Gastroesophageal sphincter (tissue), 4 donors: ENCODE measurements at regions not wholly inside any gene's neighbourhood (a gene's known extent, or its start where the extent isn't known, plus 50 kb on each side); places are given as distances from the start of the nearest gene placed in this dataset.

Experiments used
- ATAC-seq: fragments of 150-250 bp; one replicate; pipeline ENCODE4 v1.9.1; 2016; ENCODE audit warnings: mild to moderate bottlenecking, moderate library complexity
- H3K27ac ChIP-seq, 4 donors: fragments of 200-600 bp; sonication (generic) in 3 of 4; 1 replicate in 3 of 4; 2 replicates in 1 of 4; pipeline ENCODE4 v1.5.1; 2016 to 2019
- H3K27me3 ChIP-seq: fragments of 200-600 bp; sonication (generic); one replicate; pipeline ENCODE4 v1.5.1; 2019
- H3K36me3 ChIP-seq, 2 donors: fragments of 200-600 bp; sonication (generic); one replicate each; pipeline ENCODE4 v1.5.1; 2019; ENCODE audit warnings: control low read depth in 1 of 2
- H3K4me1 ChIP-seq, 3 donors: fragments of 200-600 bp; sonication (generic); 1 replicate in 2 of 3; 2 replicates in 1 of 3; pipeline ENCODE4 v1.5.1; 2016 to 2019; ENCODE audit warnings: control low read depth in 2 of 3
- H3K4me3 ChIP-seq, 2 donors: fragments of 200-600 bp; sonication (generic); one replicate each; pipeline ENCODE4 v1.5.1; 2019; ENCODE audit warnings: mild to moderate bottlenecking in 1 of 2, moderate library complexity in 1 of 2
- H3K9me3 ChIP-seq, 3 donors: fragments of 200-600 bp; sonication (generic); one replicate each; pipeline ENCODE4 v1.5.1; 2017 to 2019; ENCODE audit warnings: control low read depth in 2 of 3
- CTCF ChIP-seq, 4 experiments: fragments of 200-600 bp in 2 of 4; fragments of 450-650 bp in 2 of 4; sonication (generic) in 1 of 4; IDR thresholded peaks; one replicate each; pipeline ENCODE4 v1.5.1; 2017 to 2019; ENCODE audit warnings: antibody characterized with exemption in 4 of 4, mild to moderate bottlenecking in 2 of 4, moderate library complexity in 2 of 4
- EP300 ChIP-seq: sonication (generic); formaldehyde crosslinking; IDR thresholded peaks from one replicate; pipeline ENCODE4 v1.6.1; 2017; ENCODE audit warnings: antibody characterized with exemption, mild to moderate bottlenecking
- POLR2A ChIP-seq, 2 donors: fragments of 450-650 bp; IDR thresholded peaks; one replicate each; pipeline ENCODE4 v1.6.1; 2017; ENCODE audit warnings: antibody characterized with exemption in 2 of 2, mild to moderate bottlenecking in 2 of 2, moderate library complexity in 1 of 2
- POLR2AphosphoS5 ChIP-seq: sonication (generic); formaldehyde crosslinking; IDR thresholded peaks from one replicate; pipeline ENCODE4 v1.6.1; 2017; ENCODE audit warnings: antibody characterized with exemption
- WGBS, 2 donors: methylation state at CpG; one replicate each; pipeline ENCODE4 v1.1.5; 2018; ENCODE audit warnings: low coverage in 1 of 2; 5-methylcytosine and 5-hydroxymethylcytosine counted together

- H3K27ac ChIP-seq: no peak overlapping the region
- peaks cover 0 to under 1% (median 0%) of the 10 kb centered on the region in 3 donors for H3K4me1 ChIP-seq
- no peak for ATAC-seq
- H3K9me3 ChIP-seq: no peaks in the 10 kb centered on the region
- H3K36me3 ChIP-seq: no peaks in the 10 kb centered on the region
- WGBS, 2 donors: 100% methylated on average over 1 of the region's 13 CpGs; no CpG with 5 or more reads in 1 of the 2 donors
- TF ChIP-seq POLR2AphosphoS5: no peak
- TF ChIP-seq CTCF (IDR thresholded peaks at IDR 0.05): no peak
- no peak for TF ChIP-seq EP300
- no peak for TF ChIP-seq POLR2A (IDR thresholded peaks at IDR 0.05)
- peaks cover 12% of the 10 kb centered on the region for H3K27me3 ChIP-seq
- no peak overlapping the region for H3K4me3 ChIP-seq
Observed at GRCh38 chr7:371119-371778, 81.3 kb downstream of the FOXL3 start.

GRCh38 chr7:371779-372545 is 82.0 kb downstream of the FOXL3 start:
- Histone ChIP-seq H3K27me3 (peaks cover 18% of the 10 kb centered on the region), H3K9me3 (no peaks in the 10 kb centered on the region), H3K4me1 (no peaks in the 10 kb centered on the region), H3K36me3 (no peaks in the 10 kb centered on the region), H3K27ac (no peak overlapping the region), H3K4me3 (no peak overlapping the region)
- 88 to 100% methylated on average over 10 to 14 of the region's 43 CpGs for WGBS, 2 donors
- TF ChIP-seq CTCF (IDR thresholded peaks at IDR 0.05): no peak
- TF ChIP-seq POLR2AphosphoS5: no peak
- TF ChIP-seq POLR2A (IDR thresholded peaks at IDR 0.05): no peak
- TF ChIP-seq EP300: no peak
- ATAC-seq: no peak

- Histone ChIP-seq H3K9me3 (no peaks in the 10 kb centered on the region), H3K4me3 (no peak overlapping the region), H3K4me1 (no peaks in the 10 kb centered on the region), H3K27me3 (peaks cover 24% of the 10 kb centered on the region), H3K27ac (no peak overlapping the region), H3K36me3 (no peaks in the 10 kb centered on the region)
- no peak for ATAC-seq
- TF ChIP-seq POLR2AphosphoS5 (no peak), POLR2A (IDR thresholded peaks at IDR 0.05) (no peak), CTCF (IDR thresholded peaks at IDR 0.05) (no peak), EP300 (no peak)
- WGBS, 2 donors: 82% methylated on average over 4 of the region's 15 CpGs; no CpG with 5 or more reads in 1 of the 2 donors
Observed at GRCh38 chr7:372546-372931, 82.6 kb downstream of the FOXL3 start.

GRCh38 chr7:372932-373791 is 83.2 kb downstream of the FOXL3 start:
- Histone ChIP-seq H3K27me3 (peaks cover 27% of the 10 kb centered on the region), H3K27ac (no peak overlapping the region), H3K4me3 (no peak overlapping the region), H3K36me3 (no peaks in the 10 kb centered on the region), H3K9me3 (no peaks in the 10 kb centered on the region), H3K4me1 (no peaks in the 10 kb centered on the region)
- WGBS, 2 donors: 27 to 56% methylated on average over 3 to 15 of the region's 39 CpGs
- no peak for ATAC-seq
- no peak for TF ChIP-seq EP300
- TF ChIP-seq POLR2AphosphoS5: no peak
- no peak for TF ChIP-seq POLR2A (IDR thresholded peaks at IDR 0.05)
- no peak for TF ChIP-seq CTCF (IDR thresholded peaks at IDR 0.05)
